Fibroblast of peridontal ligament (primary cell): ENCODE measurements at regions not wholly inside any gene's neighbourhood (a gene's known extent, or its start where the extent isn't known, plus 50 kb on each side); places are given as distances from the start of the nearest gene placed in this dataset.
A peak's percentile ranks its signal among the peaks of the same experiment; 100 is the strongest.

Experiments
- DNase-seq: peaks from one replicate; pipeline ENCODE4 v3.0.0-alpha.2; 2010; ENCODE audit errors: extremely low read depth

GRCh38 chrX:40485102-40485826 is 95.5 kb upstream of the ATP6AP2 start:
- no peak for DNase-seq

GRCh38 chrX:40484408-40485091 is 96.2 kb upstream of the ATP6AP2 start:
- no peak for DNase-seq

- DNase-seq, result no peak
Observed at GRCh38 chrX:40483502-40483901, 97.3 kb upstream of the ATP6AP2 start.

GRCh38 chrX:40479777-40480318 is 100.9 kb upstream of the ATP6AP2 start:
- no peak for DNase-seq

GRCh38 chrX:40478474-40479065 is 102.2 kb upstream of the ATP6AP2 start:
- no peak for DNase-seq

- no peak for DNase-seq
Observed at GRCh38 chrX:40476958-40477357, 103.8 kb upstream of the ATP6AP2 start.

- no peak for DNase-seq
Observed at GRCh38 chrX:40474645-40475044, 106.1 kb upstream of the ATP6AP2 start.

GRCh38 chrX:40474205-40474626 is 106.6 kb upstream of the ATP6AP2 start:
- DNase-seq, result no peak

GRCh38 chrX:40473460-40474204 is 107.1 kb upstream of the ATP6AP2 start:
- DNase-seq, result no peak

GRCh38 chrX:40471965-40472648 is 108.7 kb upstream of the ATP6AP2 start:
- peak; percentile 62 for DNase-seq

GRCh38 chrX:40470830-40471429 is 109.8 kb upstream of the ATP6AP2 start:
- DNase-seq, result no peak

- no peak for DNase-seq
Observed at GRCh38 chrX:40469316-40469715, 111.5 kb upstream of the ATP6AP2 start.

- DNase-seq, result peak; percentile 18
Observed at GRCh38 chrX:40468033-40468846, 112.5 kb upstream of the ATP6AP2 start.

- no peak for DNase-seq
Observed at GRCh38 chrX:40467454-40467853, 113.3 kb upstream of the ATP6AP2 start.

GRCh38 chrX:40465735-40466551 is 114.8 kb upstream of the ATP6AP2 start:
- DNase-seq, result no peak

GRCh38 chrX:40462795-40463194 is 118.0 kb upstream of the ATP6AP2 start:
- no peak for DNase-seq

GRCh38 chrX:40460926-40461325 is 119.8 kb upstream of the ATP6AP2 start:
- no peak for DNase-seq

GRCh38 chrX:40459571-40460158 is 121.1 kb upstream of the ATP6AP2 start:
- DNase-seq, result no peak

- DNase-seq, result no peak
Observed at GRCh38 chrX:40457406-40457805, 123.4 kb upstream of the ATP6AP2 start.
